GM19240 (cell line): ENCODE measurements at regions not wholly inside any gene's neighbourhood (a gene's known extent, or its start where the extent isn't known, plus 50 kb on each side); places are given as distances from the start of the nearest gene placed in this dataset.
"Not testable (repeated sequence)": the region's sequence is repeated elsewhere in the genome, so short reads cannot be mapped to it uniquely, and the experiment has no call there.

ENCODE experiments used
- DNase-seq: peaks from one replicate; pipeline ENCODE4 v3.0.0; 2011; ENCODE audit warnings: low spot score; ENCODE audit not compliant: insufficient read length

- DNase-seq = no peak
Measured at GRCh38 chr14:95818581-95818980, 58.1 kb upstream of the TUNAR start.

- DNase-seq = no peak
Measured at GRCh38 chr14:95817271-95817670, 59.4 kb upstream of the TUNAR start.

- no peak for DNase-seq
Measured at GRCh38 chr14:95816539-95816938, 60.1 kb upstream of the TUNAR start.

GRCh38 chr14:95815226-95815690, 61.4 kb upstream of the TUNAR start:
- no peak for DNase-seq

- no peak for DNase-seq
Measured at GRCh38 chr14:95814363-95815225, 62.0 kb upstream of the TUNAR start.

GRCh38 chr14:95811813-95812212, 64.8 kb upstream of the TUNAR start:
- no peak for DNase-seq

GRCh38 chr14:95808371-95808770, 68.3 kb upstream of the TUNAR start:
- DNase-seq = no peak

- no peak for DNase-seq
Measured at GRCh38 chr14:95796788-95797187, 79.8 kb upstream of the TUNAR start.

GRCh38 chr14:95787941-95788340, 74.0 kb upstream of the TCL1A start:
- no peak for DNase-seq

- no peak for DNase-seq
Measured at GRCh38 chr14:95786566-95786965, 72.6 kb upstream of the TCL1A start.

- peak; percentile 20 for DNase-seq
Measured at GRCh38 chr14:95784137-95784536, 70.2 kb upstream of the TCL1A start.

GRCh38 chr14:95776798-95777534, 63.0 kb upstream of the TCL1A start:
- DNase-seq = no peak

GRCh38 chr14:95774265-95775160, 60.6 kb upstream of the TCL1A start:
- DNase-seq = peak; percentile 36

GRCh38 chr14:95770777-95771176, 56.9 kb upstream of the TCL1A start:
- no peak for DNase-seq

GRCh38 chr14:95769976-95770375, 56.1 kb upstream of the TCL1A start:
- no peak for DNase-seq

GRCh38 chr14:95769431-95769830, 55.5 kb upstream of the TCL1A start:
- DNase-seq = not testable (repeated sequence)

- no peak for DNase-seq
Measured at GRCh38 chr14:95765051-95765450, 51.1 kb upstream of the TCL1A start.

GRCh38 chr14:95763875-95764274, 50.0 kb upstream of the TCL1A start:
- DNase-seq = no peak
